A673 (cell line): ENCODE measurements at regions not wholly inside any gene's neighbourhood (a gene's known extent, or its start where the extent isn't known, plus 50 kb on each side); places are given as distances from the start of the nearest gene placed in this dataset.

Source experiments
- CTCF ChIP-seq: fragments of 300-800, 200-600 bp; sonication (generic); conservative IDR thresholded peaks from 2 replicates; pipeline ENCODE4 v1.5.1; 2017; ENCODE audit warnings: low read depth, mild to moderate bottlenecking, antibody characterized with exemption, low read length, moderate library complexity, mixed read lengths
- EZH2 ChIP-seq: fragments of 200-600 bp; sonication (generic); IDR thresholded peaks from 2 replicates; pipeline ENCODE4 v1.6.1; 2017; ENCODE audit warnings: borderline replicate concordance, low read depth, mild to moderate bottlenecking, mixed read lengths, antibody characterized with exemption, low read length; ENCODE audit not compliant: poor library complexity, severe bottlenecking

DNA sequence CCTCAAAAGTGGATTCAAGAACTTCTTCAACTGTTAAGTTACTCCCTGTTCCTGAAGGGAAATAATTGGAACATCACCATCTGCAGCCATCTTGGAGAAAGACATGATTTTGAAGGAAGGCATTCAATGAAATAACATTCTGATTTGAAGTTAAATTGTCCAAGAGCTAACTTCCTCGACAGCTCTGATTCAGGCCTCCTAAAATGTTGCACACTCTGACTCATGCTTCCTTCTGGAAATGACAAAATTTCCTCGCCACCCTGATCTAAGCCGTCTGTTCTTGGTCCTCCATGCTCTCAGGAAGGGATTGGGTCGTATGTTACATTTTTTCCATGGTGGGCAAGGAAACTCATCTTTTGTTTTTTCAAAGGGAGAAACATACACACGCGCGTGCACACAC, 496.9 kb upstream of the DIPK2B start:
- TF ChIP-seq EZH2 (no peak), CTCF (no peak)
